ENCODE measurements at regions not wholly inside any gene's neighbourhood (a gene's known extent, or its start where the extent isn't known, plus 50 kb on each side); places are given as distances from the start of the nearest gene placed in this dataset.

- TF ChIP-seq ZSCAN29 (CRISPR knock-in tag; conservative IDR thresholded peaks at IDR 0.05) (no peak), ZNF598 (CRISPR knock-in tag; IDR thresholded peaks at IDR 0.05; ENCODE audit: borderline replicate concordance) (no peak), PRDM15 (CRISPR knock-in tag; IDR thresholded peaks at IDR 0.05) (no peak)
Observed at GRCh38 chr13:61965756-61966155, 550.1 kb upstream of the PCDH20 start (continued).

DNA sequence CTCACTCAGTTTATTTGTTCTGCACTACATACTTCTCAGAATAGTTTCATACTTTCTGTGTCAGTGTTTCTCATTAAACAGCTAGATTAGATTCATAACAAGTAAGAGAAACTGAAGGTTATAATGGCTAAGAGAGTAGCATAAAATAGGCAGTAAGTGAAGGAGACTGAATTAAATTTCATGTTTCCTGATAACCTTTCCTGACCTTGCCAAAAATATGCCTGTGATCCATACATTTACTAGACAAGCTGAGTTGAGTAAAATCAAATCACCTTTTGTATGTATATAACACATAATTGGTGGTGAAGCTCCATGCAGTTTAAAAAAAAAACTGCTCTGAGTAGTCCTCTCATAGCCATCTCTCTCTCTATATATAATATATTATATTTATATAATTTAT is 545.3 kb upstream of the PCDH20 start:
- Histone ChIP-seq H3K27ac (ENCODE audit: extremely low read length, insufficient read depth, low read length) (no peak overlapping the region), H3K4me2 (ENCODE audit: low read depth, low read length) (no peak overlapping the region), H3K9me3 (ENCODE audit: low read length) (no peaks in the 10 kb centered on the region), H2AFZ (ENCODE audit: low read length) (no peak overlapping the region), H3K4me3 (replicated peaks in 1 of 3; ENCODE audit: insufficient read depth in 1 of 3, low read depth in 2 of 3, low read length in 3 of 3) (no peak overlapping the region), H3K4me1 (ENCODE audit: insufficient read depth, low read length) (no peaks in the 10 kb centered on the region), H3K27me3 (ENCODE audit: control insufficient read depth in 1 of 2, insufficient read depth in 2 of 2, low read length in 2 of 2) (no peaks in the 10 kb centered on the region), H3K36me3 (replicated peaks in 1 of 2; ENCODE audit: control insufficient read depth in 1 of 2, insufficient read depth in 2 of 2, low read length in 2 of 2) (no peaks in the 10 kb centered on the region), H4K20me1 (ENCODE audit: insufficient read depth, low read length) (no peaks in the 10 kb centered on the region), H3K9ac (ENCODE audit: insufficient read depth, low read depth, low read length) (no peak overlapping the region), H3K79me2 (ENCODE audit: insufficient read depth, low read length) (no peaks in the 10 kb centered on the region)
- no peak for DNase-seq (ENCODE audit: low spot score)
- ATAC-seq: no peak
- intact Hi-C loops (cut with micrococcal nuclease; ENCODE audit: unreplicated experiment): no loop called here
- ChIA-PET CTCF (ENCODE audit: low intra/inter-chr PET ratio, low total read pairs) (no interaction called here), POLR2A (no interaction called here)
- in situ Hi-C loops (cut with HindIII; ENCODE audit: extremely low pct_ligation_motif_present, low pct_unique_long_range_greater_than_20kb): no loop called here
- no peak for FAIRE-seq
- no TSS peak for BruUV-seq (replicated peaks)
- TF ChIP-seq ATF7 (IDR thresholded peaks at IDR 0.05): no peak
- no peak for TF ChIP-seq ATF7 (CRISPR knock-in tag; IDR thresholded peaks at IDR 0.05)
- no peak for TF ChIP-seq MLLT10 (CRISPR knock-in tag; IDR thresholded peaks at IDR 0.05)
- no peak for TF ChIP-seq ZNF629 (CRISPR knock-in tag; conservative IDR thresholded peaks at IDR 0.05)
- TF ChIP-seq MBNL3 (CRISPR knock-in tag; conservative IDR thresholded peaks at IDR 0.05): no peak
- no peak for TF ChIP-seq ZNF101 (CRISPR knock-in tag; IDR thresholded peaks at IDR 0.05; ENCODE audit: borderline replicate concordance, low read depth)
- TF ChIP-seq SRY (CRISPR knock-in tag; IDR thresholded peaks at IDR 0.05): no peak
- no peak for TF ChIP-seq PRMT3 (CRISPR knock-in tag; IDR thresholded peaks at IDR 0.05; ENCODE audit: borderline replicate concordance, low read depth)
- TF ChIP-seq TMF1 (CRISPR knock-in tag; IDR thresholded peaks at IDR 0.05; ENCODE audit: low read depth): no peak
- no peak for TF ChIP-seq HNF4A (CRISPR knock-in tag; IDR thresholded peaks at IDR 0.05)
- no peak for TF ChIP-seq PREB (CRISPR knock-in tag; IDR thresholded peaks at IDR 0.05)
- TF ChIP-seq, protein P1, sequence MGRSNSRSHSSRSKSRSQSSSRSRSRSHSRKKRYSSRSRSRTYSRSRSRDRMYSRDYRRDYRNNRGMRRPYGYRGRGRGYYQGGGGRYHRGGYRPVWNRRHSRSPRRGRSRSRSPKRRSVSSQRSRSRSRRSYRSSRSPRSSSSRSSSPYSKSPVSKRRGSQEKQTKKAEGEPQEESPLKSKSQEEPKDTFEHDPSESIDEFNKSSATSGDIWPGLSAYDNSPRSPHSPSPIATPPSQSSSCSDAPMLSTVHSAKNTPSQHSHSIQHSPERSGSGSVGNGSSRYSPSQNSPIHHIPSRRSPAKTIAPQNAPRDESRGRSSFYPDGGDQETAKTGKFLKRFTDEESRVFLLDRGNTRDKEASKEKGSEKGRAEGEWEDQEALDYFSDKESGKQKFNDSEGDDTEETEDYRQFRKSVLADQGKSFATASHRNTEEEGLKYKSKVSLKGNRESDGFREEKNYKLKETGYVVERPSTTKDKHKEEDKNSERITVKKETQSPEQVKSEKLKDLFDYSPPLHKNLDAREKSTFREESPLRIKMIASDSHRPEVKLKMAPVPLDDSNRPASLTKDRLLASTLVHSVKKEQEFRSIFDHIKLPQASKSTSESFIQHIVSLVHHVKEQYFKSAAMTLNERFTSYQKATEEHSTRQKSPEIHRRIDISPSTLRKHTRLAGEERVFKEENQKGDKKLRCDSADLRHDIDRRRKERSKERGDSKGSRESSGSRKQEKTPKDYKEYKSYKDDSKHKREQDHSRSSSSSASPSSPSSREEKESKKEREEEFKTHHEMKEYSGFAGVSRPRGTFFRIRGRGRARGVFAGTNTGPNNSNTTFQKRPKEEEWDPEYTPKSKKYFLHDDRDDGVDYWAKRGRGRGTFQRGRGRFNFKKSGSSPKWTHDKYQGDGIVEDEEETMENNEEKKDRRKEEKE (IDR thresholded peaks at IDR 0.05): no peak
- TF ChIP-seq NCOR1 (IDR thresholded peaks at IDR 0.05; ENCODE audit: borderline replicate concordance, low read length): no peak
- no peak for TF ChIP-seq NFRKB (IDR thresholded peaks at IDR 0.05)
- no peak for TF ChIP-seq TBL1XR1 (IDR thresholded peaks at IDR 0.05; ENCODE audit: borderline replicate concordance, low read length, partially characterized antibody)
- TF ChIP-seq, protein P2, sequence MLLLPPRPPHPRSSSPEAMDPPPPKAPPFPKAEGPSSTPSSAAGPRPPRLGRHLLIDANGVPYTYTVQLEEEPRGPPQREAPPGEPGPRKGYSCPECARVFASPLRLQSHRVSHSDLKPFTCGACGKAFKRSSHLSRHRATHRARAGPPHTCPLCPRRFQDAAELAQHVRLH (CRISPR knock-in tag; IDR thresholded peaks at IDR 0.05; ENCODE audit: borderline replicate concordance, low read depth): no peak
